Mucosa of rectum (tissue), 2 donors: ENCODE measurements at regions not wholly inside any gene's neighbourhood (a gene's known extent, or its start where the extent isn't known, plus 50 kb on each side); places are given as distances from the start of the nearest gene placed in this dataset.

Experiments used
- H3K27ac ChIP-seq, 2 donors: one replicate each; pipeline ENCODE4 v1.7.0; 2013; ENCODE audit warnings: inconsistent platforms in 2 of 2, low read depth in 2 of 2, low read length in 2 of 2
- H3K27me3 ChIP-seq, 2 donors: one replicate each; pipeline ENCODE4 v1.7.0; 2013; ENCODE audit warnings: low read length in 2 of 2; ENCODE audit not compliant: control insufficient read depth in 2 of 2, insufficient read depth in 2 of 2
- H3K36me3 ChIP-seq, 2 donors: one replicate each; pipeline ENCODE4 v1.7.0; 2013; ENCODE audit warnings: low read length in 2 of 2; ENCODE audit not compliant: control insufficient read depth in 2 of 2, insufficient read depth in 2 of 2
- H3K4me1 ChIP-seq, 2 donors: one replicate each; pipeline ENCODE4 v1.7.0; 2013; ENCODE audit warnings: low read length in 2 of 2, mild to moderate bottlenecking in 1 of 2; ENCODE audit not compliant: control insufficient read depth in 2 of 2, insufficient read depth in 2 of 2
- H3K4me3 ChIP-seq, 2 donors: one replicate each; pipeline ENCODE4 v1.7.0; 2013; ENCODE audit warnings: low read length in 2 of 2
- H3K9ac ChIP-seq, 2 donors: one replicate each; pipeline ENCODE4 v1.7.0; 2013; ENCODE audit warnings: low read length in 2 of 2, low read depth in 1 of 2, mild to moderate bottlenecking in 1 of 2
- H3K9me3 ChIP-seq, 2 donors: one replicate each; pipeline ENCODE4 v1.7.0; 2013; ENCODE audit warnings: low read length in 2 of 2; ENCODE audit not compliant: control insufficient read depth in 2 of 2
- donor health status: healthy.
- donor health status: Normal muscosa, but diverticular disease.

DNA sequence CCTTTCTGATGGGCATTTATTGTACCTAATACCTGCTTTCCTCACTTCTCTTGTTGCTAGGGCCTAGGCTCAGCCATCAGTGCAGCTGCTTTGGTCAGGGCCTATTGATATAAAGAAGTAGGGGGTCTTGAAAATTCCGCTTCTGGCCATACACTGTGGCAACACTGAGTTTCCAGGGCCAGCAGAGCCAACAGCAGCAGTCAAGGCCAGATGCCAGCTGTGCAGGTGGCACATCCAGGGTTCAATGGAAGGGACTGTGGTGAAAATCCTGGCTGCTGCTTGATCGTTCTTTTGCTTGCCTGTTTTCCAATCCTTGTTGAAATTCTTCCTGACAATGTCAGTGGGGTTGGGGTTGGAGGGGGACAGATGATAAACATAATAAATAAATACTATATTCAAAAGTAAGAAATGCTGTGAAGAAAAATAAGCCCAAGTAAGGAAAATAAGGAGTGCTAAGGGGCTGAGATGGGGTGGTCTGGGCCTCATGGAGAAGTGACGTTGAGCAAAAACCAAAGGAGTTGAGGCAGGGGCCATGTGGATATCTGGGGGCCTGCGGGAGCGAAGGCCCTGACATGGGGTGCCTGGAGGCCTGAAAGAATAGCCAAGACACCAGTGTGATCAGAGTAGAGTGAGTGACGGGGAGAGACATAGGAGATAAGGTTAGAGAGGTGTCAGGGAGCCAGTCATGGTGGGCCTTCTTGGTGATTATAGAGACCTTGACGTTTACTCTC, 91.0 kb upstream of the ALDH1B1 start:
- Histone ChIP-seq H3K9ac (no peak overlapping the region), H3K9me3 (no peaks in the 10 kb centered on the region), H3K4me1 (no peaks in the 10 kb centered on the region), H3K36me3 (no peaks in the 10 kb centered on the region), H3K27ac (no peak overlapping the region), H3K4me3 (no peak overlapping the region), H3K27me3 (no peaks in the 10 kb centered on the region)

DNA sequence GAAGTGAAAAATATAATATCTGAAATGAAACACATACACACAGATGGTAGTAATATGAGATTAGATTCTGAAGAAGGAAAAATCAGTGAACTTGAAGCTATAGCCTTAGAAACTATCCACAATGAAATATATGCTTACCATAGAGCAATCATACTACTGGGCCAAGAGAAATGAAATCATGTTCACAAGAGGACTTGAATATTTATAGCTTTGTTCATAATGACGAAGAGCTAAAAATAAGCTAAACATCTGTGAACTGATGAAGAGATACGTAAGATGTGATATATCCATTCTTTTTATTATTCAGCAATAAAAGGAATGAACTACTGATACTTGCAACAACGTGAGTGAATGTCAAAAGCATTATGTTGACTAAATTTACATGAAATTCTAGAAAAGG, 92.6 kb upstream of the ALDH1B1 start:
- Histone ChIP-seq H3K27me3 (no peaks in the 10 kb centered on the region), H3K27ac (no peak overlapping the region), H3K36me3 (no peaks in the 10 kb centered on the region), H3K4me3 (no peak overlapping the region), H3K9me3 (no peaks in the 10 kb centered on the region), H3K9ac (no peak overlapping the region), H3K4me1 (no peaks in the 10 kb centered on the region)

DNA sequence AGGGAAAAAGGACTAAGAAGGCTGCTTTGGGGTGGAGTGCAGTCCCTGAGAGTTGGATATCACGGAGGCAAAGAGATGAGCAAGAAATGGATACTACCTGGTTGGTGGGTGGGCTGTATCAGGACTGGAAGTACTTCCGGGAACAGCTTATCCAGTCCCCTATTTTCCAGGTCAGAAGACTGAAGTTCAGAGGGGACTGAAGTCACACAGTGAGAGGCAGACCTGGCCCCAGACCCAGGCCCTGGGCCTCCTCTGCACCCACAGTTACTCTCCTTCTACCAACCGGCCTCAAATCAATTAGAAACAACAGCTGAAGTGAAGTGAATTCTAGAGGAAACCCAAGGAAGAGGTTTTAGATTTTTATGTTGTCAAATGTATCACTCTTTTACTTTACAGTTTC, 93.6 kb upstream of the ALDH1B1 start:
- Histone ChIP-seq H3K9me3 (no peaks in the 10 kb centered on the region), H3K36me3 (no peaks in the 10 kb centered on the region), H3K9ac (no peak overlapping the region), H3K27ac (no peak overlapping the region), H3K4me3 (no peak overlapping the region), H3K4me1 (no peaks in the 10 kb centered on the region), H3K27me3 (no peaks in the 10 kb centered on the region)

DNA sequence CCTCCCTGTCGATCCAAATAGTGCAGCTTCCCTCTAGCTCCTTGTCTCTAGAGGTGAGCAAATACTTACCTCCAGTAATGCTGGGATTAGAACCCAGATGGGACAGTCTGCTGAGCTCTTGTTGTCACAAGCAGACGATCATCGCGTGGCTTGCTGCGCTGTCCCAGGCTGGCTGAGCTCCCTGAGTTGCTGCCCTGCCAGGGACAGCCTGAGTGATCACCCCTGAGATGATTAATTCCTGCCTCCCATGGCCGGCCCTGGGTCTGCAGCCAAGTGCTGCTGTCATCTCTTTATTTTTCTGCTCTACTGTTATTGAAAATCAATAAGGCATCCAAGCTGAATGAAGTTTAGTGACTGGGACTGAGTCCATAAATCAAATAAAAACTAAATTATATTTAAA, 94.0 kb upstream of the ALDH1B1 start:
- Histone ChIP-seq H3K27me3 (no peaks in the 10 kb centered on the region), H3K4me3 (no peak overlapping the region), H3K9me3 (no peaks in the 10 kb centered on the region), H3K27ac (no peak overlapping the region), H3K36me3 (no peaks in the 10 kb centered on the region), H3K9ac (no peak overlapping the region), H3K4me1 (no peaks in the 10 kb centered on the region)

DNA sequence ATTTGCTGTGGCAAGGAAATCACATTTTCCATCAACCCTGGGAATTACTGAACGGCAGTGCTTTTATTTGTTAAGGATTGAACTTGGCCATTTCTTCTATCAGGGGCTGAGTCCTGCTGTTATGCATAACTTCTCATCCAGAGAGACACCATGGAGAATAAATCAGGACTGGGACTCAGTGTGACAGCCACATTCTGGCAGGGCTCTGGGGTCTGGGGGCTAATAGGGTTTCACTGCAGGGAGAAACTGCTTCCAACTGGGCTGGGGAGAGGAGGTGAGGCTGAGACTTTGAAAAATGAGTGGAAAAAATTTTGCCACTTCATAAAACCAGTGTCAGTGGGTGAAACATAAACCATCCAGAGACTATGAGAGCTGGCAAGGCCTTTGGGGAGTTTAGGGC, 95.7 kb upstream of the ALDH1B1 start:
- Histone ChIP-seq H3K9me3 (no peaks in the 10 kb centered on the region), H3K36me3 (no peaks in the 10 kb centered on the region), H3K9ac (no peak overlapping the region), H3K27me3 (no peaks in the 10 kb centered on the region), H3K4me1 (no peaks in the 10 kb centered on the region), H3K4me3 (no peak overlapping the region), H3K27ac (no peak overlapping the region)

DNA sequence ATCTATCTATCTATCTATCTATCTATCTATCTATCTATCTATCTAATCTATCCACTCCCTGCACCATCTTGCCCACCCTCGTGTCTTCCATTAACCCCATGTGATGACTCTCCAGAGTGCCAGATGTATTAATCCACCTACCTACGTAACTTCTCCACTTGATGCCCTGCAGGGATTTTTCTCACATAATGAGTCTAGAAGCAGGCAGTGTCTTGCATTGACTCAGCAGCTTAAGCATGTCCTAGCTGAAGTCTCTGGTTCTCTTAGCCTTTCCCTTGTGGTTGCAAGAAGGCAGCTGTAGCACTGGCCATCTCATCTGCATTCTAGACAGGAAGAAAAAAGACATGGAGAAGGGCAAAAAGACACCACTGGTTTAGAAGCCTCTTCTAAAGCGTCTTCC, 96.7 kb upstream of the ALDH1B1 start:
- Histone ChIP-seq H3K27me3 (no peaks in the 10 kb centered on the region), H3K9me3 (no peaks in the 10 kb centered on the region), H3K4me1 (no peaks in the 10 kb centered on the region), H3K27ac (no peak overlapping the region), H3K36me3 (no peaks in the 10 kb centered on the region), H3K9ac (no peak overlapping the region), H3K4me3 (no peak overlapping the region)

DNA sequence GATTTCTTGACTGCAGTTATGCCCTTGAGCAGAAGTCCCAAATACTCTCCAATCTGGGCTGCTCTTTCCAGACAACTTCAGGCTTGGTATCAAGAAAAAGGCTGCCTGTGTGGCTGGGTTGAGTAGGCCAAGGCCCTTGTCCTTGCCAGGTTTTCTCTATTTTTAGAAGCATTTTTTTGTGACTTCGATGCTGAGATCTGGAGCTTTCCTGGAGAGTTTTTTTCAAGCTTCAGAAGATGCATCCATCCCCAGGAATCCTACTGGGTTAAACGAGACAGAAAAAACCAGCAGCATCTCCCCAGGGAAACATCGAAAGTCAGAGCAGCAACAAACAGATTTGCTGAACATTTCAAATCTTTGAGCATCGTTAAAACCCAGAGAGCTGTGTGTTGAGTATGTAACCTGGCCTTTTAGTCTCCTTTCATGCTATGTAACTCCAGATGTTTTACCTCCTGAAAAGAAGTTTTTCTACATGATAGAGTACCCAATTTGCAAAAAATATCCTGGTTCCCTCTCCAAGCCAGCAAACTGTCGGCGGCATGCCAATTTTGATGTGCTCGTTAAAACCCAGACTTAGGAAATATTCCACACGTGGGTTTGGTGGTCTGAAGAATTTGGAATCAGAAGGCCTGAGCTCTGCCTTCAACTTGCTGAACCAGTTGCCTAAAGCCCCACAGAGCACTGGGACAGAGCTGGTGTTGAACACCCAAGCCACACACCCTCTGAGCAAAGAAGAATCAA, 98.1 kb upstream of the ALDH1B1 start:
- Histone ChIP-seq H3K9ac (no peak overlapping the region), H3K36me3 (no peaks in the 10 kb centered on the region), H3K9me3 (no peaks in the 10 kb centered on the region), H3K4me1 (no peaks in the 10 kb centered on the region), H3K27me3 (no peaks in the 10 kb centered on the region), H3K4me3 (no peak overlapping the region), H3K27ac (no peak overlapping the region)

DNA sequence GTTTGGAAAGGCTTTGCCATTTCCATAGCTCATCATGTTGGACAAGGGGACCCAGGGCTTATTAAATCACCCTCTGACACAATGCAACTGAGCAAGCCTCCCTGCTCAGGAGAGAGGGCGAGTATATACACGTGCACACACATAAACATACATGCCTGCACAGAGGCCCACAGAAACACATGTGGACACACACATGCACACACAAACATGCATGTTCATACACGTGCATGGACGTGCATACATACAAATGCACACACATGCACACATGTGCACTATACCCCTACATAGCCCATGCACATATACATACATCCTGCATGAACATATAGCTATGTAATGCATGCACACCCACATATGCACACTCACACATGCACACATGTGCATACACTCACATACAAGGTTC, 99.5 kb upstream of the ALDH1B1 start:
- no peak overlapping the region for H3K9ac ChIP-seq
- H3K9me3 ChIP-seq, result no peaks in the 10 kb centered on the region
- H3K27me3 ChIP-seq, result no peaks in the 10 kb centered on the region
- no peaks in the 10 kb centered on the region for H3K36me3 ChIP-seq
- no peak overlapping the region for H3K27ac ChIP-seq
- H3K4me3 ChIP-seq, result no peak overlapping the region
- no peaks in the 10 kb centered on the region for H3K4me1 ChIP-seq

DNA sequence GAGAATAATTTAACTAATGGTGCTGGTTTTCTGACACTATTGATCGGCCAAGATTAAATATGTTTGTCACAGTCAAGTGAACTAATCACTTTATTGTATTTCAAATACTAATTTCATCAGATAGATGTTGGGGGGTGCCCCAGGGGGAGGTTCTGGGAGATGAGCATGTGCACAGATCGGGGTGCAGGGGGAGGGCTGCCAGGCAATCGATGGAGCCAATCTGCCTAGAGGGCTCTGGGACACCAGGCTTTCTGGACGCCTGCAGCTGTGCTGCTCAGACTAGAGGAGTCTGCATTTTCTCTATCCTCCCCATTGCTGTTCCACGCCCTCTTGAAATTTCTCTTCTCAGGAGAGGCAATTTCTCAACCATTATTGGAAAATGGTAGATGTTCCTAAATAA, 100.0 kb upstream of the ALDH1B1 start:
- H3K9me3 ChIP-seq, result no peaks in the 10 kb centered on the region
- H3K9ac ChIP-seq, result no peak overlapping the region
- H3K27me3 ChIP-seq, result no peaks in the 10 kb centered on the region
- no peak overlapping the region for H3K4me3 ChIP-seq
- no peaks in the 10 kb centered on the region for H3K36me3 ChIP-seq
- no peaks in the 10 kb centered on the region for H3K4me1 ChIP-seq
- H3K27ac ChIP-seq, result no peak overlapping the region

DNA sequence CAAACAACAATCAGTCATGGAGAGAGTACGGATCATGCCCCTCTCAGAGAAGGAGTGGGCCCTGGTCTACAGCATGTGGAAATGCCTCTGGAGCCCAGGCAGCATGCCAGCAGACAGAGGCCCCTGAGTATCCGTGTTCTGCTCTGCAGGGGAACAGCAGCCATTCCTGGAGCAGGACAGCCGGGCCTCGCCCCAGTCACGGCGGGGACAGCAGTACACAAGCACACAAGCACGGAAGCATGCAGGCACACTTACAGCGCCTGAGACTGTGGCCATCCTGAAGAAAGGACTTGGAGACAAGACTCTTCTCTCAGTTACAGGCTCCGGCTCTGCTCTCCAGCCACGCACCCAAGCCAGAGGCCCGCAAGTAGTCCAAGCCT, 102.6 kb upstream of the ALDH1B1 start:
- no peaks in the 10 kb centered on the region for H3K36me3 ChIP-seq
- no peaks in the 10 kb centered on the region for H3K4me1 ChIP-seq
- no peaks in the 10 kb centered on the region for H3K27me3 ChIP-seq
- no peaks in the 10 kb centered on the region for H3K9me3 ChIP-seq
- no peak overlapping the region for H3K27ac ChIP-seq
- H3K9ac ChIP-seq, result no peak overlapping the region
- H3K4me3 ChIP-seq, result no peak overlapping the region
